Sigmoid colon (tissue), 6 donors: ENCODE measurements at regions not wholly inside any gene's neighbourhood (a gene's known extent, or its start where the extent isn't known, plus 50 kb on each side); places are given as distances from the start of the nearest gene placed in this dataset.

Experiments used
- DNase-seq: peaks from one replicate; pipeline ENCODE4 v3.0.0-alpha.2; 2019
- H3K27ac ChIP-seq, 4 donors: fragments of 200-600 bp; sonication (generic); one replicate each; pipeline ENCODE4 v1.5.1; 2016 to 2019; ENCODE audit warnings: mild to moderate bottlenecking in 1 of 4
- H3K27me3 ChIP-seq, 3 donors: fragments of 200-600 bp; sonication (generic); one replicate each; pipeline ENCODE4 v1.5.1; 2019; ENCODE audit warnings: mild to moderate bottlenecking in 1 of 3
- H3K36me3 ChIP-seq, 4 donors: fragments of 200-600 bp; sonication (generic); one replicate each; pipeline ENCODE4 v1.5.1; 2016 to 2019
- H3K4me1 ChIP-seq, 4 donors: fragments of 200-600 bp; sonication (generic); one replicate each; pipeline ENCODE4 v1.5.1; 2017 to 2019
- H3K4me3 ChIP-seq, 4 donors: fragments of 200-600 bp; sonication (generic); one replicate each; pipeline ENCODE4 v1.5.1; 2017 to 2019; ENCODE audit warnings: mild to moderate bottlenecking in 2 of 4, moderate library complexity in 1 of 4
- H3K9me3 ChIP-seq, 4 donors: fragments of 200-600 bp in 3 of 4; sonication (generic) in 3 of 4; one replicate each; pipeline versions ENCODE4 v1.5.1 to v1.6.1; 2013 to 2019
- CTCF ChIP-seq, 4 experiments: fragments of 450-650 bp in 3 of 4; fragments of 200-600 bp in 1 of 4; IDR thresholded peaks; one replicate each; pipeline ENCODE4 v1.5.1; 2016 to 2019; ENCODE audit warnings: antibody characterized with exemption in 4 of 4, mild to moderate bottlenecking in 3 of 4, moderate library complexity in 2 of 4
- EP300 ChIP-seq, 4 donors: sonication (generic); formaldehyde crosslinking; IDR thresholded peaks; one replicate each; pipeline ENCODE4 v1.6.1; 2017; ENCODE audit warnings: antibody characterized with exemption in 4 of 4
- POLR2A ChIP-seq, 2 donors: fragments of 450-650 bp; IDR thresholded peaks; one replicate each; pipeline ENCODE4 v1.6.1; 2016; ENCODE audit warnings: antibody characterized with exemption in 2 of 2, mild to moderate bottlenecking in 2 of 2, moderate library complexity in 2 of 2
- POLR2AphosphoS5 ChIP-seq, 4 donors: sonication (generic); formaldehyde crosslinking; IDR thresholded peaks; one replicate each; pipeline ENCODE4 v1.6.1; 2017; ENCODE audit warnings: antibody characterized with exemption in 4 of 4
- WGBS, 2 donors: extraction: QIAGEN DNeasy Blood & Tissue Kit; methylation state at CpG; one replicate each; pipeline ENCODE4 v1.1.7; 2013; 5-methylcytosine and 5-hydroxymethylcytosine counted together
- intact Hi-C: fragments of 100-400 bp; cut with DNase I; formaldehyde crosslinking; loops from one replicate; pipeline ENCODE4 v1.15.1; 2023
- donor health status: healthy with polysubstance abuse.
- donor health status: healthy.

- no peak overlapping the region for H3K27ac ChIP-seq
- H3K4me1 ChIP-seq = no peaks in the 10 kb centered on the region
- no peak overlapping the region for H3K4me3 ChIP-seq
- no peak for TF ChIP-seq CTCF (IDR thresholded peaks at IDR 0.05)
- TF ChIP-seq POLR2AphosphoS5 (IDR thresholded peaks at IDR 0.05) = no peak
- TF ChIP-seq EP300 (IDR thresholded peaks at IDR 0.05) = no peak
- no peak for TF ChIP-seq POLR2A (IDR thresholded peaks at IDR 0.05)
- H3K27me3 ChIP-seq = no peaks in the 10 kb centered on the region
- H3K9me3 ChIP-seq = no peaks in the 10 kb centered on the region
- DNase-seq = no peak
- 76 to 88% methylated on average over 1 of the region's 1 CpG for WGBS, 2 donors
- intact Hi-C loops = no loop called here
- no peaks in the 10 kb centered on the region for H3K36me3 ChIP-seq
Observed at GRCh38 chr4:14640476-14640875, 361.8 kb upstream of the CPEB2 start.

GRCh38 chr4:14641871-14642270 is 360.4 kb upstream of the CPEB2 start:
- DNase-seq = no peak
- H3K4me1 ChIP-seq = no peaks in the 10 kb centered on the region
- WGBS, 2 donors = 87 to 89% methylated on average over 2 of the region's 2 CpGs
- H3K27me3 ChIP-seq = no peaks in the 10 kb centered on the region
- intact Hi-C loops = no loop called here
- H3K27ac ChIP-seq = no peak overlapping the region
- TF ChIP-seq POLR2A (IDR thresholded peaks at IDR 0.05) (no peak), POLR2AphosphoS5 (IDR thresholded peaks at IDR 0.05) (no peak), EP300 (IDR thresholded peaks at IDR 0.05) (no peak), CTCF (IDR thresholded peaks at IDR 0.05) (no peak)
- no peaks in the 10 kb centered on the region for H3K36me3 ChIP-seq
- H3K9me3 ChIP-seq = no peaks in the 10 kb centered on the region
- H3K4me3 ChIP-seq = no peak overlapping the region

- Histone ChIP-seq H3K4me3 (no peak overlapping the region), H3K27ac (no peak overlapping the region), H3K4me1 (no peaks in the 10 kb centered on the region), H3K27me3 (no peaks in the 10 kb centered on the region), H3K36me3 (no peaks in the 10 kb centered on the region), H3K9me3 (no peaks in the 10 kb centered on the region)
- TF ChIP-seq POLR2AphosphoS5 (IDR thresholded peaks at IDR 0.05) (no peak), EP300 (IDR thresholded peaks at IDR 0.05) (no peak), POLR2A (IDR thresholded peaks at IDR 0.05) (no peak), CTCF (IDR thresholded peaks at IDR 0.05) (no peak)
- intact Hi-C loops = no loop called here
- no peak for DNase-seq
- 82 to 86% methylated on average over 5 of the region's 5 CpGs for WGBS, 2 donors
Observed at GRCh38 chr4:14644580-14645282, 357.6 kb upstream of the CPEB2 start.

GRCh38 chr4:14646831-14647230 is 355.4 kb upstream of the CPEB2 start:
- Histone ChIP-seq H3K36me3 (no peaks in the 10 kb centered on the region), H3K4me3 (no peak overlapping the region), H3K9me3 (no peaks in the 10 kb centered on the region), H3K27ac (no peak overlapping the region), H3K4me1 (no peaks in the 10 kb centered on the region), H3K27me3 (no peaks in the 10 kb centered on the region)
- TF ChIP-seq POLR2AphosphoS5 (IDR thresholded peaks at IDR 0.05) = no peak
- TF ChIP-seq CTCF (IDR thresholded peaks at IDR 0.05) = no peak
- TF ChIP-seq POLR2A (IDR thresholded peaks at IDR 0.05) = no peak
- TF ChIP-seq EP300 (IDR thresholded peaks at IDR 0.05) = no peak
- 91 to 96% methylated on average over 1 of the region's 1 CpG for WGBS, 2 donors
- intact Hi-C loops = no loop called here
- no peak for DNase-seq

- Histone ChIP-seq H3K4me3 (no peak overlapping the region), H3K27me3 (no peaks in the 10 kb centered on the region), H3K4me1 (no peaks in the 10 kb centered on the region), H3K36me3 (no peaks in the 10 kb centered on the region), H3K9me3 (no peaks in the 10 kb centered on the region), H3K27ac (no peak overlapping the region)
- no peak for DNase-seq
- 93 to 95% methylated on average over 2 of the region's 2 CpGs for WGBS, 2 donors
- no peak for TF ChIP-seq EP300 (IDR thresholded peaks at IDR 0.05)
- no peak for TF ChIP-seq CTCF (IDR thresholded peaks at IDR 0.05)
- no peak for TF ChIP-seq POLR2A (IDR thresholded peaks at IDR 0.05)
- no peak for TF ChIP-seq POLR2AphosphoS5 (IDR thresholded peaks at IDR 0.05)
- intact Hi-C loops = no loop called here
Observed at GRCh38 chr4:14650127-14650526, 352.2 kb upstream of the CPEB2 start.
